HepG2 (cell line): ENCODE measurements at regions not wholly inside any gene's neighbourhood (a gene's known extent, or its start where the extent isn't known, plus 50 kb on each side); places are given as distances from the start of the nearest gene placed in this dataset.

Experiments used
- ELK4 ChIP-seq: sonication (generic); formaldehyde crosslinking; IDR thresholded peaks from 2 replicates; pipeline ENCODE4 v1.9.0; 2021; ENCODE audit warnings: missing genetic modification reagents, borderline replicate concordance
- EZH2 ChIP-seq: conservative IDR thresholded peaks from 2 replicates; pipeline ENCODE4 v1.6.1; 2012; ENCODE audit warnings: mild to moderate bottlenecking, low read depth, low read length, moderate library complexity
- GTF2F1 ChIP-seq: fragments of 150-350 bp; IDR thresholded peaks from 2 replicates; pipeline ENCODE4 v1.6.1; 2014; ENCODE audit warnings: low read length
- RERE ChIP-seq: IDR thresholded peaks from 2 replicates; pipeline ENCODE4 v1.6.1; 2016; ENCODE audit warnings: low read depth, missing genetic modification reagents, missing compliant biosample characterization
- TEAD3 ChIP-seq: optimal IDR thresholded peaks from 2 replicates; pipeline ENCODE3; 2016; ENCODE audit warnings: borderline replicate concordance
- ZNF431 ChIP-seq: sonication (generic); formaldehyde crosslinking; IDR thresholded peaks from 2 replicates; pipeline ENCODE4 v1.9.0; 2022; ENCODE audit warnings: missing genetic modification reagents, low read depth, mild to moderate bottlenecking, borderline replicate concordance
- ZNF703 ChIP-seq: sonication (generic); formaldehyde crosslinking; IDR thresholded peaks from 2 replicates; pipeline ENCODE4 v1.5.1; 2020; ENCODE audit warnings: missing genetic modification reagents, mild to moderate bottlenecking, moderate library complexity, borderline replicate concordance
- TF ChIP-seq, protein P1 (sequence below): sonication (generic); formaldehyde crosslinking; IDR thresholded peaks from 2 replicates; pipeline ENCODE4 v1.4.0; 2020; ENCODE audit warnings: missing genetic modification reagents

GRCh38 chr12:65597527-65597926, 226.8 kb upstream of the HMGA2 start (continued):
- TF ChIP-seq RERE (CRISPR knock-in tag) (no peak), ZNF431 (CRISPR knock-in tag) (no peak), ZNF703 (CRISPR knock-in tag) (no peak), TEAD3 (CRISPR knock-in tag) (no peak), GTF2F1 (no peak), ELK4 (no peak), EZH2 (no peak)
- TF ChIP-seq, protein P1, sequence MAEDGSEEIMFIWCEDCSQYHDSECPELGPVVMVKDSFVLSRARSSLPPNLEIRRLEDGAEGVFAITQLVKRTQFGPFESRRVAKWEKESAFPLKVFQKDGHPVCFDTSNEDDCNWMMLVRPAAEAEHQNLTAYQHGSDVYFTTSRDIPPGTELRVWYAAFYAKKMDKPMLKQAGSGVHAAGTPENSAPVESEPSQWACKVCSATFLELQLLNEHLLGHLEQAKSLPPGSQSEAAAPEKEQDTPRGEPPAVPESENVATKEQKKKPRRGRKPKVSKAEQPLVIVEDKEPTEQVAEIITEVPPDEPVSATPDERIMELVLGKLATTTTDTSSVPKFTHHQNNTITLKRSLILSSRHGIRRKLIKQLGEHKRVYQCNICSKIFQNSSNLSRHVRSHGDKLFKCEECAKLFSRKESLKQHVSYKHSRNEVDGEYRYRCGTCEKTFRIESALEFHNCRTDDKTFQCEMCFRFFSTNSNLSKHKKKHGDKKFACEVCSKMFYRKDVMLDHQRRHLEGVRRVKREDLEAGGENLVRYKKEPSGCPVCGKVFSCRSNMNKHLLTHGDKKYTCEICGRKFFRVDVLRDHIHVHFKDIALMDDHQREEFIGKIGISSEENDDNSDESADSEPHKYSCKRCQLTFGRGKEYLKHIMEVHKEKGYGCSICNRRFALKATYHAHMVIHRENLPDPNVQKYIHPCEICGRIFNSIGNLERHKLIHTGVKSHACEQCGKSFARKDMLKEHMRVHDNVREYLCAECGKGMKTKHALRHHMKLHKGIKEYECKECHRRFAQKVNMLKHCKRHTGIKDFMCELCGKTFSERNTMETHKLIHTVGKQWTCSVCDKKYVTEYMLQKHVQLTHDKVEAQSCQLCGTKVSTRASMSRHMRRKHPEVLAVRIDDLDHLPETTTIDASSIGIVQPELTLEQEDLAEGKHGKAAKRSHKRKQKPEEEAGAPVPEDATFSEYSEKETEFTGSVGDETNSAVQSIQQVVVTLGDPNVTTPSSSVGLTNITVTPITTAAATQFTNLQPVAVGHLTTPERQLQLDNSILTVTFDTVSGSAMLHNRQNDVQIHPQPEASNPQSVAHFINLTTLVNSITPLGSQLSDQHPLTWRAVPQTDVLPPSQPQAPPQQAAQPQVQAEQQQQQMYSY (CRISPR knock-in tag) = no peak
